ENCODE measurements at regions not wholly inside any gene's neighbourhood (a gene's known extent, or its start where the extent isn't known, plus 50 kb on each side); places are given as distances from the start of the nearest gene placed in this dataset.

DNA sequence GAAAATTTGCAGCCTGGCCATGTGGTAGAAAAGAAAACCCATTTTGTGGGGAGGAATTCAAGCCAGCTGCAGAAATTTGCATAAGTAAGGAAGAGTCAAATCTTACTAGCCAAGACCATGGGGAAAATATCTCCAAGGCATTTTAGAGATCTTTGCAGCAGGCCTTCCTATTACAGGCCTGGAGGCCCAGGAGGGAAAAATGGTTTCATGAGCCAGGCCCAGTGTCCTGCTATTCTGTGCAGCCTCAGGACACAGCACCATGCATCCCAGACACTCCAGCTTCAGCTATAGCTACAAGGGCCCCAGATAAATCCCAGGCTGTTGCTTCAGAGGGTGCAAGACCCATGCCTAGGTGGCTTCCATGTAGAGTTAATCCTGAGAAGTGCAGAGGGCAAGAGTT, 1590.1 kb upstream of the PRR20A start:
- Histone ChIP-seq H3K27ac (ENCODE audit: low read depth, low read length, poor library complexity, severe bottlenecking) (no peak overlapping the region), H3K9me3 (ENCODE audit: low read depth, low read length, poor library complexity, severe bottlenecking) (peaks cover 7% of the 10 kb centered on the region), H3K4me1 (ENCODE audit: insufficient read depth, low read length, poor library complexity, severe bottlenecking) (no peaks in the 10 kb centered on the region), H3K36me3 (ENCODE audit: insufficient read depth, low read length, poor library complexity, severe bottlenecking) (no peaks in the 10 kb centered on the region), H3K27me3 (replicated peaks; ENCODE audit: insufficient read depth, low read depth, low read length, poor library complexity) (no peaks in the 10 kb centered on the region), H3K4me3 (ENCODE audit: low read depth, low read length, poor library complexity, severe bottlenecking) (no peak overlapping the region)
- no TSS peak for BruUV-seq (replicated peaks)
- ChIA-PET CTCF (no interaction called here), POLR2A (ENCODE audit: low non-redundant PET) (no interaction called here)
- intact Hi-C loops (cut with micrococcal nuclease; ENCODE audit: unreplicated experiment): no loop called here
- DNase-seq (ENCODE audit: low spot score): no peak
- TF ChIP-seq EZH2 (IDR thresholded peaks at IDR 0.05; ENCODE audit: borderline replicate concordance, low read depth, low read length, poor library complexity, severe bottlenecking): no peak
- TF ChIP-seq, protein P1, sequence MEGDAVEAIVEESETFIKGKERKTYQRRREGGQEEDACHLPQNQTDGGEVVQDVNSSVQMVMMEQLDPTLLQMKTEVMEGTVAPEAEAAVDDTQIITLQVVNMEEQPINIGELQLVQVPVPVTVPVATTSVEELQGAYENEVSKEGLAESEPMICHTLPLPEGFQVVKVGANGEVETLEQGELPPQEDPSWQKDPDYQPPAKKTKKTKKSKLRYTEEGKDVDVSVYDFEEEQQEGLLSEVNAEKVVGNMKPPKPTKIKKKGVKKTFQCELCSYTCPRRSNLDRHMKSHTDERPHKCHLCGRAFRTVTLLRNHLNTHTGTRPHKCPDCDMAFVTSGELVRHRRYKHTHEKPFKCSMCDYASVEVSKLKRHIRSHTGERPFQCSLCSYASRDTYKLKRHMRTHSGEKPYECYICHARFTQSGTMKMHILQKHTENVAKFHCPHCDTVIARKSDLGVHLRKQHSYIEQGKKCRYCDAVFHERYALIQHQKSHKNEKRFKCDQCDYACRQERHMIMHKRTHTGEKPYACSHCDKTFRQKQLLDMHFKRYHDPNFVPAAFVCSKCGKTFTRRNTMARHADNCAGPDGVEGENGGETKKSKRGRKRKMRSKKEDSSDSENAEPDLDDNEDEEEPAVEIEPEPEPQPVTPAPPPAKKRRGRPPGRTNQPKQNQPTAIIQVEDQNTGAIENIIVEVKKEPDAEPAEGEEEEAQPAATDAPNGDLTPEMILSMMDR (conservative IDR thresholded peaks at IDR 0.05; ENCODE audit: low read depth, low read length): no peak

DNA sequence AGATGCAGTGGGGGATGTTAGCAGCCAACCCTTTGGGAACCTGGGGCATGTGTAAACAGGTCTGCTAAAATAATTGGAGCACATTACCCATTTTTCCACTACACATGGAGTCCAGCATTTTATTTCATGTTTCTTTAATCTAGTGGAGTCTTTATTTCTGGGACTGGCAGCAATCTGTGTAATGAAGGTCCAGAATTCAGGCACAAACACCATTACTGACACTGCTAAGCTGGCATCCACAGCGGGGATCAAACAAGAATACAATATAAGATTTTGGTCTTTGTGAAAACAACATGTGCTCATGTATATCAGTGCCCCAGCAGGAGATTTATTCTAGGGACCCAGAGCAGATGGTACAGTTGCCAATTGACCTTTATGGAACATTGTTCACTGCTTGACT, 1587.0 kb upstream of the PRR20A start:
- Histone ChIP-seq H3K36me3 (ENCODE audit: insufficient read depth, low read length, poor library complexity, severe bottlenecking) (no peaks in the 10 kb centered on the region), H3K9me3 (ENCODE audit: low read depth, low read length, poor library complexity, severe bottlenecking) (peaks cover 7% of the 10 kb centered on the region), H3K27me3 (replicated peaks; ENCODE audit: insufficient read depth, low read depth, low read length, poor library complexity) (no peaks in the 10 kb centered on the region), H3K4me1 (ENCODE audit: insufficient read depth, low read length, poor library complexity, severe bottlenecking) (no peaks in the 10 kb centered on the region), H3K4me3 (ENCODE audit: low read depth, low read length, poor library complexity, severe bottlenecking) (no peak overlapping the region), H3K27ac (ENCODE audit: low read depth, low read length, poor library complexity, severe bottlenecking) (no peak overlapping the region)
- TF ChIP-seq, protein P1 (conservative IDR thresholded peaks at IDR 0.05; ENCODE audit: low read depth, low read length): no peak
- TF ChIP-seq EZH2 (IDR thresholded peaks at IDR 0.05; ENCODE audit: borderline replicate concordance, low read depth, low read length, poor library complexity, severe bottlenecking): no peak
- ChIA-PET CTCF (no interaction called here), POLR2A (ENCODE audit: low non-redundant PET) (no interaction called here)
- intact Hi-C loops (cut with micrococcal nuclease; ENCODE audit: unreplicated experiment): no loop called here
- no peak for DNase-seq (ENCODE audit: low spot score)
- BruUV-seq (replicated peaks): no TSS peak

DNA sequence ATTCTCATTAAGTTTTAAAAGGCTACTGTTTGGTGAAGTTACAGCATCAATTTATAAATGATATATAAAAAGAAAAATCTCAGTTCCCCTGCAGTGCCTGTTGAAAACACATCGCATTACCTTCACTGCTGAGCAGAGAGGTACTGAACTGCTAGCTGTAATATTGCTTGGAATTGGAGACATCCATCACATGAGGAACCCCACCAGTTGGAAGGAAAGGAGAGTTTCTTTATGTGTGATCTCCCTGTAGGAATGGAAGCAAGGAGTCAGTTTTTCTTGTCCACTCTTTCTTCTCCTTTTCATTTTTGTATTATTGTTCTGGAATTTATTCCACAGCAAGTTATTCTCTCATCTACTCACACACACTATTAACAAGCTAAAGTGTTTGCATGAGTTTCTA, 1586.0 kb upstream of the PRR20A start:
- no peak for DNase-seq (ENCODE audit: low spot score)
- no peaks in the 10 kb centered on the region for H3K27me3 ChIP-seq (replicated peaks; ENCODE audit: insufficient read depth, low read depth, low read length, poor library complexity)
- TF ChIP-seq, protein P1 (conservative IDR thresholded peaks at IDR 0.05; ENCODE audit: low read depth, low read length): no peak
- no peak for TF ChIP-seq EZH2 (IDR thresholded peaks at IDR 0.05; ENCODE audit: borderline replicate concordance, low read depth, low read length, poor library complexity, severe bottlenecking)
- H3K27ac ChIP-seq (ENCODE audit: low read depth, low read length, poor library complexity, severe bottlenecking): no peak overlapping the region
- no TSS peak for BruUV-seq (replicated peaks)
- intact Hi-C loops (cut with micrococcal nuclease; ENCODE audit: unreplicated experiment): no loop called here
- CTCF ChIA-PET: no interaction called here
- no peaks in the 10 kb centered on the region for H3K36me3 ChIP-seq (ENCODE audit: insufficient read depth, low read length, poor library complexity, severe bottlenecking)
- H3K4me3 ChIP-seq (ENCODE audit: low read depth, low read length, poor library complexity, severe bottlenecking): no peak overlapping the region
- H3K4me1 ChIP-seq (ENCODE audit: insufficient read depth, low read length, poor library complexity, severe bottlenecking): no peaks in the 10 kb centered on the region
- H3K9me3 ChIP-seq (ENCODE audit: low read depth, low read length, poor library complexity, severe bottlenecking): peaks cover 7% of the 10 kb centered on the region
- POLR2A ChIA-PET (ENCODE audit: low non-redundant PET): no interaction called here
